Activated naive CD8-positive, alpha-beta T cell treated with anti-CD3 and anti-CD28 coated beads, Interleukin-2, amount 10 ng/mL, durations not matched to agents 7 days and 5 days (primary cell): ENCODE measurements at regions not wholly inside any gene's neighbourhood (a gene's known extent, or its start where the extent isn't known, plus 50 kb on each side); places are given as distances from the start of the nearest gene placed in this dataset.

Source experiments
- ATAC-seq: fragments of 150-1000 bp; cut with Tn5 transposase; one replicate; pipeline ENCODE4 v1.10.0; 2021; ENCODE audit warnings: low read depth, moderate library complexity
- POLR2A ChIA-PET: fragments of 350-600 bp; sonication (Branson Sonifier 250); formaldehyde crosslinking; loops from one replicate; lab custom pipeline; 2021; ENCODE audit warnings: antibody characterized with exemption; lab: Charles Lee
- DNase-seq: peaks from one replicate; pipeline ENCODE4 v3.0.0; 2021
- H3K27ac Mint-ChIP-seq: one replicate; pipeline ENCODE4 v1.8.0; 2022; ENCODE audit warnings: mild to moderate bottlenecking, mixed read lengths
- H3K27me3 Mint-ChIP-seq: one replicate; pipeline ENCODE4 v1.8.0; 2022; ENCODE audit warnings: mild to moderate bottlenecking, moderate library complexity, mixed read lengths
- H3K36me3 Mint-ChIP-seq: one replicate; pipeline ENCODE4 v1.8.0; 2021; ENCODE audit warnings: mild to moderate bottlenecking, mixed read lengths
- H3K4me1 Mint-ChIP-seq: one replicate; pipeline ENCODE4 v1.8.0; 2021; ENCODE audit warnings: mixed read lengths
- H3K4me3 Mint-ChIP-seq: one replicate; pipeline ENCODE4 v1.8.0; 2022; ENCODE audit warnings: mild to moderate bottlenecking, moderate library complexity, mixed read lengths
- H3K9me3 Mint-ChIP-seq: one replicate; pipeline ENCODE4 v1.8.0; 2021; ENCODE audit warnings: mixed read lengths

DNA sequence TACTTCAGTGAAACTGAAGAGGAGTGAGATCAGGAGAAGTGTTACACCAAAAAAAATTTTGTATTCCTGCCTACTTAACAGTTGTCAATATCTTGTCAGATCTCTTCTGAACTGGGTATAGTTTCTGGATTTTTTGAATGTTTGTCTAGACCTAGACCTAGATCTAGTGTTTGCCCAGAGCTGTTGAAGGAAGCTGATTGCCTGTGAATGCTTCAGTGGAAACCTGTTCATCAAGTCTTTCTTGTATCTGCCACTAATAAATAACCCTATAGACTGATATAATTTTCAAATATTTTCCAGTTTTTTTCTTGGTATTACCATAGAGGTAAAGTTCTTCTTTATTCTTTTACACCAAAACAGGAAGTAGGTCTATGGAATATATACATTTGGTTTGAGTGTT is 781.5 kb upstream of the FBXO33 start:
- ATAC-seq, result no peak
- H3K4me3 Mint-ChIP-seq, result no peak overlapping the region
- H3K27ac Mint-ChIP-seq, result no peak overlapping the region
- H3K27me3 Mint-ChIP-seq, result no peaks in the 10 kb centered on the region
- no peak for DNase-seq
- peaks cover 11% of the 10 kb centered on the region for H3K9me3 Mint-ChIP-seq
- no peaks in the 10 kb centered on the region for H3K4me1 Mint-ChIP-seq
- H3K36me3 Mint-ChIP-seq, result no peaks in the 10 kb centered on the region
- POLR2A ChIA-PET, result no interaction called here

GRCh38 chr14:40204441-40205175 is 772.4 kb upstream of the FBXO33 start:
- no peak for ATAC-seq
- no peaks in the 10 kb centered on the region for H3K4me1 Mint-ChIP-seq
- H3K27me3 Mint-ChIP-seq, result no peaks in the 10 kb centered on the region
- no peak for DNase-seq
- H3K9me3 Mint-ChIP-seq, result peaks cover 5% of the 10 kb centered on the region
- no peak overlapping the region for H3K4me3 Mint-ChIP-seq
- H3K36me3 Mint-ChIP-seq, result no peaks in the 10 kb centered on the region
- H3K27ac Mint-ChIP-seq, result no peak overlapping the region
- POLR2A ChIA-PET, result no interaction called here

DNA sequence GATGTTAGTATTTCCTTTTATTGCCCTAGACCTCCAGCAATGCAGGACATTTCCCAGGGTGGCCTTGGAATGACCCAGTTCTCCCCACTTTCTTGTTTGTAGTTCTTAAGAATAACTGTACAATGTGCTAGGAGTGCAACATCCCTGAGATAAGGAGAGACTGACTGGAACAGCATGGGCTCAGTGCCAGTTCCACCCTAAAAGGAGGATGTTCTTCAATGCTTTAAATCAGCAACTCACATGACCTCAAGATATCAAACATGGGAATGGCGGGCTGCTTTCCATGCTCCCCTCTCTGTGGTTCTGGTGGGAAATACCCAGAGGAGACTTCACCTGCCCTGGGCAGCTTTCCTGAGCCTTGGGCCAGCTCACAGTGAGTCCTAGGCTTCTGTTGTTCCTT is 766.9 kb upstream of the FBXO33 start:
- H3K36me3 Mint-ChIP-seq, result no peaks in the 10 kb centered on the region
- POLR2A ChIA-PET, result no interaction called here
- peaks cover 3% of the 10 kb centered on the region for H3K9me3 Mint-ChIP-seq
- ATAC-seq, result no peak
- H3K4me1 Mint-ChIP-seq, result no peaks in the 10 kb centered on the region
- no peak for DNase-seq
- no peak overlapping the region for H3K4me3 Mint-ChIP-seq
- H3K27ac Mint-ChIP-seq, result no peak overlapping the region
- H3K27me3 Mint-ChIP-seq, result no peaks in the 10 kb centered on the region

DNA sequence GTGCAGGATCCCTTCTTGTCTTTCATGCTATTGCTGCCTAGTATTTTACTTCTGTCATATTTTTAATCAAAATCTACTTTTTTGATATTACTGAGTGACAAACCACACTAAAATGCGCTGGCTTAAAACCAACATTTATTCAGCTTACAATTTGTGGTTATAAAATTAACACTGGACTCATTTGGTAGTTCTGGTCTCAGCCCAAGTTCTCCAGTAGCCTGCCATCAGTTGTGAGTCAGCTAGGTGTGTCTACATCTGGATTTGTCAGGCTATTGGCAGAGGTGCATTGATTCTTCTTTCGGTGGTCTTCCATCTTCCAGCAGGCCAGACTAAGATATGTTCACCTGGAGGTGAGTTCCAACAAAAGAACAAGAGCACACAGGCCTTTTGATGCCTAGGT is 765.1 kb upstream of the FBXO33 start:
- peaks cover 1% of the 10 kb centered on the region for H3K9me3 Mint-ChIP-seq
- no peak overlapping the region for H3K4me3 Mint-ChIP-seq
- no peak for ATAC-seq
- POLR2A ChIA-PET, result no interaction called here
- H3K36me3 Mint-ChIP-seq, result no peaks in the 10 kb centered on the region
- no peak for DNase-seq
- no peaks in the 10 kb centered on the region for H3K27me3 Mint-ChIP-seq
- H3K4me1 Mint-ChIP-seq, result no peaks in the 10 kb centered on the region
- no peak overlapping the region for H3K27ac Mint-ChIP-seq

DNA sequence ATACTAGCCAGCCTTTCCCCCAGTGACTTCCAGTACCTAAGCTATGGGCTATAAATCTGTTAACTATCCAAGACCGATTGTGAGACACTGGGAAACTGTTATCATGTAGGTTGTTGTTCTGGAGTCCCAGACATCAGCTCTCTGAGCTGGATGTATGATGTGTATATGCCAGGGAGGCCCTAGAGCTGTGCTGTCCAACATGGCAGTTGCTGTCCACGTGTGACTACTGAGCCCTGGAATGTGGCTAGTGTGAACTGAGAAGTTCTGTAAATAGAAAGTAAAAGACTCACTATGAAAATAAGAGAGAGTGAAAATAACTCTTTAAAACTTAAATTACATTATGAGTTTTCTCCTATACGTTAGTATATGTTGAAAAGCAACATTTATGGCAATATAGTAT is 755.8 kb upstream of the FBXO33 start:
- no peaks in the 10 kb centered on the region for H3K36me3 Mint-ChIP-seq
- no peaks in the 10 kb centered on the region for H3K27me3 Mint-ChIP-seq
- no peaks in the 10 kb centered on the region for H3K4me1 Mint-ChIP-seq
- POLR2A ChIA-PET, result no interaction called here
- peaks cover 3% of the 10 kb centered on the region for H3K9me3 Mint-ChIP-seq
- DNase-seq, result no peak
- H3K4me3 Mint-ChIP-seq, result no peak overlapping the region
- no peak for ATAC-seq
- no peak overlapping the region for H3K27ac Mint-ChIP-seq

DNA sequence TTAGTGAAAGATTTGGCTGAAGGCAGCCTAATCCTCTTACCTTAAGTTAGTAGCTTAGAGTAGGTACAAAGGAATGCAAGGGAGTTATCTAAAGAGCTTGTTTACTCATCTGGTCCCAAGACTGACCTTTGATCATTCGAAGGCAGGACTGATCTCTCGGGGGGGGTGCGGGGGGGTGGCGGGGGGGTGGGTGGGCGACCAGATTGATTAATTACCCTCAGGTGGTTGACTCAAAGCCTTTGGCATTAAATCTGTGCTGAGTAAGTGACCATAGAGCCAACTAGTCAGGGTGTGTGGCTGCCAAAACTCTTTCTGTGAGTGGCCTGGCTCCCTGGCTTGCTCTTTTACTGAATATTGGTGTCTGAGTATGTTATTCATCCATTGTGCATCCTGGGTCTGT is 731.9 kb upstream of the FBXO33 start:
- DNase-seq (no peak), ATAC-seq (no peak)
- no peaks in the 10 kb centered on the region for H3K36me3 Mint-ChIP-seq
- H3K4me1 Mint-ChIP-seq, result no peaks in the 10 kb centered on the region
- no peak overlapping the region for H3K4me3 Mint-ChIP-seq
- POLR2A ChIA-PET, result no interaction called here
- H3K27ac Mint-ChIP-seq, result no peak overlapping the region
- H3K27me3 Mint-ChIP-seq, result no peaks in the 10 kb centered on the region
- peaks cover 8% of the 10 kb centered on the region for H3K9me3 Mint-ChIP-seq

GRCh38 chr14:40139657-40140056 is 707.4 kb upstream of the FBXO33 start:
- Mint-ChIP-seq H3K27ac (no peak overlapping the region), H3K36me3 (no peaks in the 10 kb centered on the region), H3K4me3 (no peak overlapping the region), H3K4me1 (no peaks in the 10 kb centered on the region), H3K27me3 (no peaks in the 10 kb centered on the region), H3K9me3 (peaks cover 8% of the 10 kb centered on the region)
- ATAC-seq, result no peak
- POLR2A ChIA-PET, result no interaction called here
- DNase-seq, result no peak

DNA sequence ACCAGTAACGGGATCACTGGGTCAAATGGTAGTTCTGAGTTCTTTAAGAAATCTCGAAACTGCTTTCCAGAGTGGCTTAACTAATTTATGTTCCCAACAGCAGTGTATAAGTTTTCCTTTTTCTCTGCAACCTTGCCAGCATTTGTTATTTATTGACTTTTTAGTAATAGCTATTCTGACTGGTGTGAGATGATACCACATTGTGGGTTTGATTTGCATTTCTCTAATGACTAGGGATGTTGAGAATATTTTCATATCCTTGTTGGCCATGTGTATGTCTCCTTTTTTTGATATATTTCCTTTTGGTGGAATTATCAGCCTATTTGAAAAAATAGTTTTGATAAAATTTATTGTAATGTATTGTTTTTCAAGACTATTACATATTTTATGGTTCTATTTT is 701.2 kb upstream of the FBXO33 start:
- POLR2A ChIA-PET, result no interaction called here
- Mint-ChIP-seq H3K36me3 (no peaks in the 10 kb centered on the region), H3K27me3 (no peaks in the 10 kb centered on the region), H3K4me3 (no peak overlapping the region), H3K9me3 (peaks cover 9% of the 10 kb centered on the region), H3K4me1 (no peaks in the 10 kb centered on the region), H3K27ac (no peak overlapping the region)
- DNase-seq, result no peak
- no peak for ATAC-seq

GRCh38 chr14:40129159-40129558 is 696.9 kb upstream of the FBXO33 start:
- H3K27me3 Mint-ChIP-seq, result no peaks in the 10 kb centered on the region

DNA sequence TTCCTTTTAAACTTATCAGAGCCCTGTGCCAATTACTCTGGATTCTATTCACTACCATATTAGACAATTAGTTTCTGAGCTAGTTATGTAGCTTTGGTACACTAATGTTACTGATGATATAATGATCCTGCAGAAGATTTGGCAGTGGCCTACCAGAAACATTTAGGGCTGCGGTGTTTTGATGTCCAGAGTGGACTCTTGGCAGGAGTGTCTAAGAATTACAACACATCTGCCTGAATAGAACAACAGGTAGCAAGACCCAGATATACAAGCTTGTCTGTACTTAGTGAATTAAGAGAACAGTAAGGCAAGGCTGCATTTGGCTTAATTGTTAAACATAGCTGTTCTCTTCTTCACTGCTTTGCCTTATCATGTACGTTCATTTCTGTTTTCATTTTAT is 691.6 kb upstream of the FBXO33 start:
- ATAC-seq (no peak), DNase-seq (no peak)
- Mint-ChIP-seq H3K36me3 (no peaks in the 10 kb centered on the region), H3K27me3 (no peaks in the 10 kb centered on the region), H3K4me3 (no peak overlapping the region), H3K27ac (no peak overlapping the region), H3K4me1 (no peaks in the 10 kb centered on the region), H3K9me3 (peaks cover 1% of the 10 kb centered on the region)
- POLR2A ChIA-PET, result no interaction called here

More at GRCh38 chr14:40129159-40129558, 696.9 kb upstream of the FBXO33 start:
- POLR2A ChIA-PET, result no interaction called here
- DNase-seq (no peak), ATAC-seq (no peak)
- no peaks in the 10 kb centered on the region for H3K36me3 Mint-ChIP-seq
- H3K4me1 Mint-ChIP-seq, result no peaks in the 10 kb centered on the region
- no peak overlapping the region for H3K27ac Mint-ChIP-seq
- peaks cover 2% of the 10 kb centered on the region for H3K9me3 Mint-ChIP-seq
- no peak overlapping the region for H3K4me3 Mint-ChIP-seq

- no peaks in the 10 kb centered on the region for H3K4me1 Mint-ChIP-seq
- no peak overlapping the region for H3K27ac Mint-ChIP-seq
- no peak for ATAC-seq
- H3K36me3 Mint-ChIP-seq, result no peaks in the 10 kb centered on the region
- POLR2A ChIA-PET, result no interaction called here
- no peak overlapping the region for H3K4me3 Mint-ChIP-seq
- no peaks in the 10 kb centered on the region for H3K9me3 Mint-ChIP-seq
- H3K27me3 Mint-ChIP-seq, result no peaks in the 10 kb centered on the region
- DNase-seq, result no peak
These were observed 690.9 kb upstream of the FBXO33 start for GRCh38 chr14:40122968-40123648.

GRCh38 chr14:40119765-40120164 is 687.5 kb upstream of the FBXO33 start:
- DNase-seq, result no peak
- H3K4me3 Mint-ChIP-seq, result no peak overlapping the region
- no peaks in the 10 kb centered on the region for H3K27me3 Mint-ChIP-seq
- ATAC-seq, result no peak
- H3K27ac Mint-ChIP-seq, result no peak overlapping the region
- H3K4me1 Mint-ChIP-seq, result no peaks in the 10 kb centered on the region
- no peaks in the 10 kb centered on the region for H3K36me3 Mint-ChIP-seq
- POLR2A ChIA-PET, result no interaction called here
- H3K9me3 Mint-ChIP-seq, result no peaks in the 10 kb centered on the region

DNA sequence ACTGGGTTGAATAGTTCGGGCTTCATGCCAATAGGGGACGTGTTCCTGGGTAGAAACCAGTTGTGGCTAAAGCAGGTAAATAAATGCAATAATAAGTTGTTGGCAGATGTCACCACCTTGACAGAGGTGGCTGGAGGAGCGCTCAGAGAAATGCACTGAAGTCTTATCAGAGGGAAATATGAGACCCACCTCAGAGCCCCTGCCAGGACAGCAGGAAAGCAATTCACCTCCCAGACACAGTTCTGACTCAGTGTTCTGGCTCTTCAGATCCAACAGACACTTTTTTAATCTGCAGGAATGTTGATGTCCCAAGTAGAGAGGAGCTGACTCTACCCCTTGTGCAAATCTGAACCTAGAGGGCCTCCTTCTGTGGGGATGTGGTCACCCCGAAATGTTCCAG is 687.1 kb upstream of the FBXO33 start:
- POLR2A ChIA-PET, result no interaction called here
- no peak for ATAC-seq

DNA sequence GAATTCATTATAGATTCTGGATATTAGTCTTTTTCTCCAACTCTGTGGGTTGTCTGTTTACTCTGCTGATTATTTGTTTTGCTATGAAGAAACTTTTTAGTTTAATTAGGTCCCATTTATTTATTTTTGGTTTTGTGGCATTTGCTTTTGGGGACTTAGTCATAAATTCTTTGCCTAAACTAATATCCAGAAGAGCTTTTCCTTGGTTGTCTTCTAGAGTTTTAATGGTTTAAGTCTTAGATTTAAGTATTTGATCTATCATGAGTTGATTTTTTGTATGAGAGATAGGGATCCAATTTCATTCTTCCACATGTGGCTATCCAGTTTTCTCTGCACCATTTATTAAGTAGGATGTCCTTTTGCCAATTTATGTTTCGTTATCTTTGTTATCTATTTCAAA is 683.4 kb upstream of the FBXO33 start:
- H3K36me3 Mint-ChIP-seq, result no peaks in the 10 kb centered on the region
- no peaks in the 10 kb centered on the region for H3K27me3 Mint-ChIP-seq
- ATAC-seq, result no peak
- H3K4me1 Mint-ChIP-seq, result no peaks in the 10 kb centered on the region
- DNase-seq, result no peak
- no peak overlapping the region for H3K4me3 Mint-ChIP-seq
- no peaks in the 10 kb centered on the region for H3K9me3 Mint-ChIP-seq
- no peak overlapping the region for H3K27ac Mint-ChIP-seq
- POLR2A ChIA-PET, result no interaction called here

More for the DNA sequence above, 687.1 kb upstream of the FBXO33 start:
- Mint-ChIP-seq H3K4me3 (no peak overlapping the region), H3K36me3 (no peaks in the 10 kb centered on the region), H3K4me1 (no peaks in the 10 kb centered on the region), H3K27me3 (no peaks in the 10 kb centered on the region), H3K9me3 (no peaks in the 10 kb centered on the region), H3K27ac (no peak overlapping the region)
- DNase-seq, result no peak
